Mucosa of stomach (tissue), 1 donor: ENCODE measurements at regions not wholly inside any gene's neighbourhood (a gene's known extent, or its start where the extent isn't known, plus 50 kb on each side); places are given as distances from the start of the nearest gene placed in this dataset.
"Not testable (repeated sequence)": the region's sequence is repeated elsewhere in the genome, so short reads cannot be mapped to it uniquely, and the experiment has no call there.

Experiments used
- H3K27me3 ChIP-seq: one replicate; pipeline ENCODE4 v1.7.0; 2013; ENCODE audit warnings: mild to moderate bottlenecking, low read length; ENCODE audit not compliant: control insufficient read depth, insufficient read depth
- H3K36me3 ChIP-seq: one replicate; pipeline ENCODE4 v1.7.0; 2013; ENCODE audit warnings: low read length; ENCODE audit not compliant: control insufficient read depth, insufficient read depth
- H3K4me1 ChIP-seq: one replicate; pipeline ENCODE4 v1.7.0; 2013; ENCODE audit warnings: mild to moderate bottlenecking, low read length; ENCODE audit not compliant: control insufficient read depth, insufficient read depth
- H3K4me3 ChIP-seq: one replicate; pipeline ENCODE4 v1.7.0; 2013; ENCODE audit warnings: low read length
- H3K9ac ChIP-seq: one replicate; pipeline ENCODE4 v1.7.0; 2013; ENCODE audit warnings: mild to moderate bottlenecking, low read length, moderate library complexity
- H3K9me3 ChIP-seq: one replicate; pipeline ENCODE4 v1.7.0; 2013; ENCODE audit warnings: mild to moderate bottlenecking, low read length, moderate library complexity; ENCODE audit not compliant: control insufficient read depth
- donor health status: Pancreatic carcinoma.

GRCh38 chr2:120543899-120544298 is 191.8 kb upstream of the GLI2 start:
- Histone ChIP-seq H3K4me3 (no peak overlapping the region), H3K27me3 (peaks cover 3% of the 10 kb centered on the region), H3K36me3 (no peaks in the 10 kb centered on the region), H3K9me3 (no peaks in the 10 kb centered on the region), H3K9ac (no peak overlapping the region), H3K4me1 (peaks cover 7% of the 10 kb centered on the region)

- Histone ChIP-seq H3K4me3 (no peak overlapping the region), H3K27me3 (peaks cover 3% of the 10 kb centered on the region), H3K9me3 (no peaks in the 10 kb centered on the region), H3K4me1 (peaks cover 7% of the 10 kb centered on the region), H3K36me3 (no peaks in the 10 kb centered on the region), H3K9ac (no peak overlapping the region)
These were observed 191.1 kb upstream of the GLI2 start for GRCh38 chr2:120544522-120544921.

- H3K4me1 ChIP-seq, H3K9ac ChIP-seq, H3K27me3 ChIP-seq, H3K9me3 ChIP-seq, H3K36me3 ChIP-seq, H3K4me3 ChIP-seq: not testable (repeated sequence)
These were observed 190.7 kb upstream of the GLI2 start for GRCh38 chr2:120545007-120545406.

GRCh38 chr2:120545521-120546047 is 190.1 kb upstream of the GLI2 start:
- Histone ChIP-seq H3K9ac (no peak overlapping the region), H3K36me3 (no peaks in the 10 kb centered on the region), H3K9me3 (no peaks in the 10 kb centered on the region), H3K4me1 (peaks cover under 1% of the 10 kb centered on the region), H3K27me3 (peaks cover 3% of the 10 kb centered on the region), H3K4me3 (no peak overlapping the region)

GRCh38 chr2:120546048-120546864 is 189.4 kb upstream of the GLI2 start:
- no peak overlapping the region for H3K4me3 ChIP-seq
- no peaks in the 10 kb centered on the region for H3K9me3 ChIP-seq
- peaks cover 3% of the 10 kb centered on the region for H3K27me3 ChIP-seq
- H3K36me3 ChIP-seq, result no peaks in the 10 kb centered on the region
- no peaks in the 10 kb centered on the region for H3K4me1 ChIP-seq
- H3K9ac ChIP-seq, result no peak overlapping the region

- Histone ChIP-seq H3K36me3 (no peaks in the 10 kb centered on the region), H3K4me1 (no peaks in the 10 kb centered on the region), H3K27me3 (peaks cover 3% of the 10 kb centered on the region), H3K4me3 (no peak overlapping the region), H3K9me3 (no peaks in the 10 kb centered on the region), H3K9ac (no peak overlapping the region)
These were observed 188.7 kb upstream of the GLI2 start for GRCh38 chr2:120546865-120547390.

GRCh38 chr2:120547662-120548061 is 188.0 kb upstream of the GLI2 start:
- peaks cover 7% of the 10 kb centered on the region for H3K4me1 ChIP-seq
- no peak overlapping the region for H3K9ac ChIP-seq
- H3K27me3 ChIP-seq, result peaks cover 3% of the 10 kb centered on the region
- H3K4me3 ChIP-seq, result no peak overlapping the region
- no peaks in the 10 kb centered on the region for H3K9me3 ChIP-seq
- no peaks in the 10 kb centered on the region for H3K36me3 ChIP-seq

GRCh38 chr2:120548627-120549608 is 186.8 kb upstream of the GLI2 start:
- Histone ChIP-seq H3K36me3 (no peaks in the 10 kb centered on the region), H3K4me3 (no peak overlapping the region), H3K9ac (no peak overlapping the region), H3K9me3 (no peaks in the 10 kb centered on the region), H3K4me1 (peaks cover 15% of the 10 kb centered on the region), H3K27me3 (peaks cover 3% of the 10 kb centered on the region)

- peaks cover 15% of the 10 kb centered on the region for H3K4me1 ChIP-seq
- no peaks in the 10 kb centered on the region for H3K36me3 ChIP-seq
- no peaks in the 10 kb centered on the region for H3K9me3 ChIP-seq
- no peak overlapping the region for H3K9ac ChIP-seq
- peaks cover 3% of the 10 kb centered on the region for H3K27me3 ChIP-seq
- H3K4me3 ChIP-seq, result no peak overlapping the region
These were observed 185.8 kb upstream of the GLI2 start for GRCh38 chr2:120549841-120550240.

GRCh38 chr2:120550282-120550681 is 185.4 kb upstream of the GLI2 start:
- Histone ChIP-seq H3K4me1 (peaks cover 15% of the 10 kb centered on the region), H3K27me3 (peaks cover 3% of the 10 kb centered on the region), H3K9me3 (no peaks in the 10 kb centered on the region), H3K9ac (no peak overlapping the region), H3K36me3 (no peaks in the 10 kb centered on the region), H3K4me3 (no peak overlapping the region)

- Histone ChIP-seq H3K27me3 (peaks cover 3% of the 10 kb centered on the region), H3K4me1 (peaks cover 15% of the 10 kb centered on the region), H3K9me3 (no peaks in the 10 kb centered on the region), H3K4me3 (no peak overlapping the region), H3K36me3 (no peaks in the 10 kb centered on the region), H3K9ac (no peak overlapping the region)
These were observed 184.7 kb upstream of the GLI2 start for GRCh38 chr2:120550893-120551446.
